Retinal pigment epithelial cell (primary cell): ENCODE measurements at regions not wholly inside any gene's neighbourhood (a gene's known extent, or its start where the extent isn't known, plus 50 kb on each side); places are given as distances from the start of the nearest gene placed in this dataset.
A peak's percentile ranks its signal among the peaks of the same experiment; 100 is the strongest.

Source experiments
- DNase-seq: peaks from one replicate; pipeline ENCODE4 v3.0.0-alpha.2; 2010; ENCODE audit warnings: low read depth
- H3K4me3 ChIP-seq: 2 replicates; pipeline ENCODE4 v1.5.1; 2011; ENCODE audit warnings: mild to moderate bottlenecking, low read length, control low read depth, moderate library complexity
- TF ChIP-seq, protein P1 (sequence below): conservative IDR thresholded peaks from 2 replicates; pipeline ENCODE4 v1.5.1; 2011; ENCODE audit warnings: low read depth, low read length, control low read depth, inconsistent platforms

DNA sequence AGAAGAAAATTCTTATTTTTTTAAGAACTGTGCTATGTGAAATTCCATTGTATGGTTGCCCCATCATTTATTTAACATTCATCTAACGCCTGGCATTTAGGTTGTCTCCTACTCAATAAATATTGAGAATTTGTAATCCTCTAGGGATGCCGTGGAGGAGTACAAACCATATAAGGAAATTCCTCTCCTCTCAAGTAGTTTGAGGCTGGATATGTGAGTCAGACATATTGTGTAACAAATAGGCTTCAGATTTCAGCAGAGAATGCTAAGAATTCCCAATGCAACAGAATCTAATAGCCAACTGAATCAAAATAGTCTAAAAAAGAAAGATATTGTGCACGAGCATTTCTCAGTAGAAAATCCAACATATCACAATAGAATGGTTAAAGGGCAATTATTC, 174.7 kb downstream of the OTOR start:
- H3K4me3 ChIP-seq = no peak overlapping the region
- peak; percentile 81 for DNase-seq
- TF ChIP-seq, protein P1, sequence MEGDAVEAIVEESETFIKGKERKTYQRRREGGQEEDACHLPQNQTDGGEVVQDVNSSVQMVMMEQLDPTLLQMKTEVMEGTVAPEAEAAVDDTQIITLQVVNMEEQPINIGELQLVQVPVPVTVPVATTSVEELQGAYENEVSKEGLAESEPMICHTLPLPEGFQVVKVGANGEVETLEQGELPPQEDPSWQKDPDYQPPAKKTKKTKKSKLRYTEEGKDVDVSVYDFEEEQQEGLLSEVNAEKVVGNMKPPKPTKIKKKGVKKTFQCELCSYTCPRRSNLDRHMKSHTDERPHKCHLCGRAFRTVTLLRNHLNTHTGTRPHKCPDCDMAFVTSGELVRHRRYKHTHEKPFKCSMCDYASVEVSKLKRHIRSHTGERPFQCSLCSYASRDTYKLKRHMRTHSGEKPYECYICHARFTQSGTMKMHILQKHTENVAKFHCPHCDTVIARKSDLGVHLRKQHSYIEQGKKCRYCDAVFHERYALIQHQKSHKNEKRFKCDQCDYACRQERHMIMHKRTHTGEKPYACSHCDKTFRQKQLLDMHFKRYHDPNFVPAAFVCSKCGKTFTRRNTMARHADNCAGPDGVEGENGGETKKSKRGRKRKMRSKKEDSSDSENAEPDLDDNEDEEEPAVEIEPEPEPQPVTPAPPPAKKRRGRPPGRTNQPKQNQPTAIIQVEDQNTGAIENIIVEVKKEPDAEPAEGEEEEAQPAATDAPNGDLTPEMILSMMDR = no peak

DNA sequence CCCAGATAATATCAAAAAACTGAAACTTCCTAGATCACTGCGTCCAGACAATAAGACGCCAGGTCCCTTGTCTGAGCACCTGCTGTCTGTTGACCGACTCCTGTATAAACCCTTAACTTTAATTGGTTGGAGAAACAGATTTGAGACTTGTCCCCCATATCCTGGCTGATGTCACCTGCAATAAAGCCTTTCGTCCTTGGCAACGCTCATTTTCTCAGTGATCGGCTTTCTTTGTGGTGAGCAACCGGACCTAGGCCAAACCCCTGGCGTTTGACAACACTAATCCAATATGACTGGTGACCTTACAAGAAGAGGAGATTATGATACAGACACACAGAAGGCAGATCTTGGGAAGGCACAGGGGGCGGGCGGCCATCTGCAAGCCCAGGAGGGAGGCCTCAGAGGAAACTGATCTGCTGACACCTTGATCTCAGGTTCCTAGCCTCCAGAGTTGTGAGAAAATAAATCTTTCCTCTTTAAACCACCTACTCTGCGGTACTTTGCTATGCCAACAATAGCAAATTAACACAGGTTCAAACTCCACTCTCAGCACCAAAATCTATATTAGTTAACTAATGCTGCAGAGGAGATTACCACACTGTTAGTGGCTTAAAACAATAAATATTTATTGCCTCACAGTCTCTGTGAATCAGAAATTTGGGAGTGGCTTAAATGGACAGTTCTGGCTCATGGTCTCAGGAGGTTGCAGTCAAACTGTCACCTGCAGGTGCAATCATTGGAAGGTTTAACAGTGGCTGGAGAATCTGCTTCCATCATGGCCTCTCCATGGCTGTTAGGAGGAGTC, 178.7 kb downstream of the OTOR start:
- TF ChIP-seq, protein P1 = no peak
- no peak for DNase-seq
- H3K4me3 ChIP-seq = no peak overlapping the region

DNA sequence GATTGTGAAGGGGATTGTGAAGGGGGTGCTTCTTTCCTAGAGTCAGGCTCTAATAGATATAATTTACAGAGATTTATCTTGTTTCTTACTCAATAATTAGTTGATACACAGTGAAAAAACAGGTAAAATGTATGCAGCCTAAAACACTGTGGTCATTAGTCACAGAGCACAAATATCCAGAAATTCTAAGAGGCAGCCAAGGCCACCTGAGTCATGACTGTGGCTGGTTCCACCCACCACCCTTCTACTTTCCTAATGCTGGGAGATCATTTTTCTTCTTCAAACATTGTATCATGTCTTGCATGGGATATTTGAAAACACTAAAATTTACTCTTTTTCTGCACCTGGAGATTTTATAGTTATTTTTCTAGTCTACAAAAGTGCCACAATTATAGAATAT, 181.6 kb downstream of the OTOR start:
- no peak for DNase-seq
- no peak overlapping the region for H3K4me3 ChIP-seq
- TF ChIP-seq, protein P1 = no peak

DNA sequence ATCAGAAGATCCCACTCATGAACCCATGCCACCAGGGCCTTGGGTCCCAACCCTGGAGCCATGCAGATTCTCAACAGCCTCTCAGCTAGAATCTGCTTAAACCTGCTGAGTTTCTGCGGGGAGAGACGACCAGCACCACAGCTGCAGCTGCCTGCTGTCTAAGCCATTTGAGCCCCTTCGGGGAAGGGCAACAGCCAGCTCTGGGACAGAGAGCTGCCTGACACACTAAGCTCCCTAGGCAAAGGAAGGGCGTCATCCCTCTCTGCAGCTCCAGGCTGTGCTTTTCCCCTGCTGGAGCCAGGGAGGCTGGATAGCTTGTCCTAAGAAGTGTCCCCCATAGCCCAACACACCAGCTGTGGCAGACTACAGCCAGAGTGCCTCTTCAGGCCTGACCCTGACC, 182.5 kb downstream of the OTOR start:
- no peak overlapping the region for H3K4me3 ChIP-seq
- TF ChIP-seq, protein P1 = no peak
- no peak for DNase-seq

DNA sequence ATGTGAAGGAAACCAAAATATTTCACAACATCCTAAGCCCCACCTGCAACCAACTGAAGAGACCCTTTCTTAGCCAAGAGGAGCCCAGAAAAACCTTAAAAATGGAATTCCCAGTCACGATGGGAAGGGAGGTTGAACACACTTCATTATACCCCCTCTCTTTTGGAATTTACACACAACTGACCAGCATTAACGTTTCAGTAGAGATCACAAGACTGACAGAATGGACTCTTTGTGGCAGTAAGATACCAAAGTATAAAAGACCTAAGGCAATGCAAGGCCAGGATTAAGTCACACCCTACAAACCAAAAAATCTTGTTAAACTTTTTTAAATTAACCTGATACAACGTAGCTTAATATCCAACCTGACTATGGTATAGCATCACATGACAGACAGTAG, 190.9 kb downstream of the OTOR start:
- H3K4me3 ChIP-seq = no peak overlapping the region
- no peak for DNase-seq
- TF ChIP-seq, protein P1 = no peak

DNA sequence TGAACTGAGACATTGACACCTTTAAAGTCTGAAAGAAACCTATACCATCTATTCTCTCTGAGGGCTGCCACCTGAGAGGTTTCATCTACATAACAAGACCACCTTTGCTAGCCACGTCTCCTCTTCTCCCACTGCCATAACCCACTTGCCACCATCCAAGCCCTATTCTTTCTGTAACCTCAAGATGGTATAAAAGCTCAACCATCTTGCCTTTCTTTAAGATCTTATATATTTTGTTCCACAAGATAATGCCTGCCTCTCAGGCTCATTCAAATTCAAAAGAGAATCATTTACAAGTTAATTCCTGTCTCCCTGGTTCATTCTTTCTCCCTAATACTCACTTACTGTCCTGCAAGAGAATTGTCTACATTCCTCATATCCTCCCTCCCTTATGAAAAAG, 192.5 kb downstream of the OTOR start:
- TF ChIP-seq, protein P1 = no peak
- no peak for DNase-seq
- H3K4me3 ChIP-seq = no peak overlapping the region

DNA sequence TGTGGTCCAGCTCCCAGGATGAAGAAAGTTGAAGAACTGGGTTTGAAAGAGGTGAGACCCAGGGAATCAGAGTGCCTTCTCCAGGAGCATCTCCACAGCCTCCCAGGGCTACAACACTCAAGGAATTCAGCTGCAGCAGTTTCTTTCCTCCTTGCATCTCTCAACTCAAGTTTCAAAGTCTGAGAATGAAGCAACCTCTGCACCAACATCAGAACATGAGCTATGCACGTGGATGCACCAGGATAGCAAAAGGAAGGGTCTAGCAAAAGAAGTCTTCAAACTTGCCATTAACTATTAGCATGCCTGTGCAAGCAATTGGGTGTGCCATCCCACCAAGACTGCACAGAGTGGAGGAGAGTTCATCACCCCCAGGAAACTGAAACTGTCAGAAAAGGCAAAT, 193.9 kb downstream of the OTOR start:
- no peak for DNase-seq
- TF ChIP-seq, protein P1 = no peak

More for the DNA sequence above, 193.9 kb downstream of the OTOR start:
- H3K4me3 ChIP-seq = no peak overlapping the region
